HL-60 (cell line): ENCODE measurements at regions not wholly inside any gene's neighbourhood (a gene's known extent, or its start where the extent isn't known, plus 50 kb on each side); places are given as distances from the start of the nearest gene placed in this dataset.

Experiments
- DNase-seq, 2 experiments: peaks; one replicate each; pipeline ENCODE4 v3.0.0-alpha.2; 2010 to 2020; ENCODE audit warnings: low read depth in 1 of 2, low spot score in 1 of 2
- H3K27ac ChIP-seq: fragments of 250-450 bp; sonication (Bioruptor Pico); replicated peaks from 2 replicates; pipeline ENCODE4 v1.5.1; 2020; ENCODE audit warnings: mild to moderate bottlenecking, moderate library complexity
- H3K27me3 ChIP-seq: fragments of 250-450 bp; sonication (Bioruptor Pico); 2 replicates; pipeline ENCODE4 v1.5.1; 2021; ENCODE audit warnings: mild to moderate bottlenecking, moderate library complexity; ENCODE audit not compliant: insufficient read depth, poor library complexity, severe bottlenecking
- H3K4me3 ChIP-seq: replicated peaks from 2 replicates; pipeline ENCODE4 v1.5.1; 2011; ENCODE audit warnings: mild to moderate bottlenecking, control low read depth, low read length; ENCODE audit not compliant: insufficient read depth
- GABPA ChIP-seq: IDR thresholded peaks from 2 replicates; pipeline ENCODE4 v1.6.1; 2012; ENCODE audit warnings: low read depth
- POLR2AphosphoS5 ChIP-seq: IDR thresholded peaks from 2 replicates; pipeline ENCODE4 v1.6.1; 2012; ENCODE audit warnings: low read depth
- REST ChIP-seq: IDR thresholded peaks from 2 replicates; pipeline ENCODE4 v1.6.1; 2012; ENCODE audit warnings: low read depth; ENCODE audit not compliant: insufficient replicate concordance
- SPI1 ChIP-seq: IDR thresholded peaks from 2 replicates; pipeline ENCODE4 v1.6.1; 2012; ENCODE audit warnings: low read depth, mild to moderate bottlenecking, borderline replicate concordance
- TF ChIP-seq, protein P1 (sequence below): IDR thresholded peaks from one replicate; pipeline ENCODE4 v1.5.1; 2011; ENCODE audit warnings: low read length, control low read depth, inconsistent platforms; ENCODE audit not compliant: insufficient read depth

- TF ChIP-seq SPI1 (no peak), REST (no peak), GABPA (no peak), POLR2AphosphoS5 (no peak)
- TF ChIP-seq, protein P1, sequence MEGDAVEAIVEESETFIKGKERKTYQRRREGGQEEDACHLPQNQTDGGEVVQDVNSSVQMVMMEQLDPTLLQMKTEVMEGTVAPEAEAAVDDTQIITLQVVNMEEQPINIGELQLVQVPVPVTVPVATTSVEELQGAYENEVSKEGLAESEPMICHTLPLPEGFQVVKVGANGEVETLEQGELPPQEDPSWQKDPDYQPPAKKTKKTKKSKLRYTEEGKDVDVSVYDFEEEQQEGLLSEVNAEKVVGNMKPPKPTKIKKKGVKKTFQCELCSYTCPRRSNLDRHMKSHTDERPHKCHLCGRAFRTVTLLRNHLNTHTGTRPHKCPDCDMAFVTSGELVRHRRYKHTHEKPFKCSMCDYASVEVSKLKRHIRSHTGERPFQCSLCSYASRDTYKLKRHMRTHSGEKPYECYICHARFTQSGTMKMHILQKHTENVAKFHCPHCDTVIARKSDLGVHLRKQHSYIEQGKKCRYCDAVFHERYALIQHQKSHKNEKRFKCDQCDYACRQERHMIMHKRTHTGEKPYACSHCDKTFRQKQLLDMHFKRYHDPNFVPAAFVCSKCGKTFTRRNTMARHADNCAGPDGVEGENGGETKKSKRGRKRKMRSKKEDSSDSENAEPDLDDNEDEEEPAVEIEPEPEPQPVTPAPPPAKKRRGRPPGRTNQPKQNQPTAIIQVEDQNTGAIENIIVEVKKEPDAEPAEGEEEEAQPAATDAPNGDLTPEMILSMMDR, result no peak
- Histone ChIP-seq H3K27ac (no peak overlapping the region), H3K27me3 (no peaks in the 10 kb centered on the region), H3K4me3 (no peak overlapping the region)
- no peak for DNase-seq
These were observed 114.1 kb downstream of the DTWD1 start for GRCh38 chr15:49734831-49735508.

- DNase-seq, result no peak
- TF ChIP-seq POLR2AphosphoS5, result no peak
- Histone ChIP-seq H3K27me3 (no peaks in the 10 kb centered on the region), H3K27ac (no peak overlapping the region), H3K4me3 (no peak overlapping the region)
These were observed 116.3 kb downstream of the DTWD1 start for GRCh38 chr15:49737127-49737526.

- Histone ChIP-seq H3K27me3 (no peaks in the 10 kb centered on the region), H3K27ac (no peak overlapping the region), H3K4me3 (no peak overlapping the region)
- TF ChIP-seq REST (no peak), POLR2AphosphoS5 (no peak), GABPA (no peak), SPI1 (no peak)
- TF ChIP-seq, protein P1, result no peak
- DNase-seq, result no peak
These were observed 120.9 kb downstream of the DTWD1 start for GRCh38 chr15:49741712-49742111.

DNA sequence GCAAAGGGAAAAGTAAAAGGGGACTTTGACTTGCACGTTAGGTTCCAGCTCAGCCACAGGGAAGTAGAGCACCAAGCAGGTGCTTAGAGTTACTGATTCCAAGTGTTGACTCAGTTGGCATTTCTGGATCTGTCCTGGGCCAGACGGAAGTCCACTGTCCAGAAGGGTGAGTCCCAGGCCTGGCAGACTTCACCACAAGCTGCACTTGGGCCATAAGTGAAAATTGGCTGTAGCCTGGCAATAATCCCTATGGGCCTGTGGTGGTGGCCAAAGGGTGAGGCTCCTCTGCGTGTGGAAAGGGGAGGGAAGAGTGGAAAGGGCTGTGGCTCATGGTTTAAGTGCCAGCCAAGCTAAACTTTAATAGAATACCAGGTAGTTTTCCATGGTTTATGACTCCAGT is 121.5 kb downstream of the DTWD1 start:
- no peak overlapping the region for H3K4me3 ChIP-seq
- no peaks in the 10 kb centered on the region for H3K27me3 ChIP-seq
- no peak for DNase-seq
- H3K27ac ChIP-seq, result no peak overlapping the region
- TF ChIP-seq GABPA, result no peak
- no peak for TF ChIP-seq POLR2AphosphoS5
- no peak for TF ChIP-seq SPI1
- TF ChIP-seq, protein P1, result no peak
- no peak for TF ChIP-seq REST
